GM23248 (cell line): ENCODE measurements at regions not wholly inside any gene's neighbourhood (a gene's known extent, or its start where the extent isn't known, plus 50 kb on each side); places are given as distances from the start of the nearest gene placed in this dataset.

ENCODE experiments used
- EZH2 ChIP-seq: fragments of 200-600 bp; sonication (generic); IDR thresholded peaks from 2 replicates; pipeline ENCODE4 v1.6.1; 2018; ENCODE audit warnings: antibody characterized with exemption, mild to moderate bottlenecking; ENCODE audit not compliant: insufficient read depth, poor library complexity, severe bottlenecking
- EZH2phosphoT487 ChIP-seq: fragments of 200-600 bp; sonication (generic); IDR thresholded peaks from 2 replicates; pipeline ENCODE4 v1.6.1; 2018; ENCODE audit warnings: antibody characterized with exemption, moderate library complexity, mild to moderate bottlenecking, low read depth; ENCODE audit not compliant: insufficient read depth

- TF ChIP-seq EZH2 (no peak), EZH2phosphoT487 (no peak)
These were observed 161.2 kb upstream of the SYNPR start for GRCh38 chr3:63116922-63117321.
